Activated CD4-positive, alpha-beta memory T cell treated with anti-CD3 and anti-CD28 coated beads, Interleukin-2, amount 10 ng/mL, durations not matched to agents 7 days and 5 days (primary cell): ENCODE measurements at regions not wholly inside any gene's neighbourhood (a gene's known extent, or its start where the extent isn't known, plus 50 kb on each side); places are given as distances from the start of the nearest gene placed in this dataset.

Source experiments
- CTCF ChIA-PET: fragments of 350-600 bp; sonication (Branson Sonifier 250); formaldehyde crosslinking; loops from one replicate; lab custom pipeline; 2021; ENCODE audit warnings: antibody characterized with exemption, inconsistent platforms; lab: Charles Lee
- POLR2A ChIA-PET: fragments of 350-600 bp; sonication (Branson Sonifier 250); formaldehyde crosslinking; loops from one replicate; lab custom pipeline; 2021; ENCODE audit warnings: antibody characterized with exemption; lab: Charles Lee
- DNase-seq: peaks from one replicate; pipeline ENCODE4 v3.0.0-alpha.2; 2020
- H3K27ac Mint-ChIP-seq: one replicate; pipeline ENCODE4 v1.8.0; 2021; ENCODE audit warnings: mild to moderate bottlenecking, mixed read lengths
- H3K27me3 Mint-ChIP-seq: one replicate; pipeline ENCODE4 v1.8.0; 2021; ENCODE audit warnings: mixed read lengths
- H3K36me3 Mint-ChIP-seq: one replicate; pipeline ENCODE4 v1.8.0; 2021; ENCODE audit warnings: low read depth, mixed read lengths
- H3K4me1 Mint-ChIP-seq: one replicate; pipeline ENCODE4 v1.8.0; 2021; ENCODE audit warnings: mixed read lengths
- H3K4me3 Mint-ChIP-seq: one replicate; pipeline ENCODE4 v1.8.0; 2021; ENCODE audit warnings: mild to moderate bottlenecking, mixed read lengths
- H3K9me3 Mint-ChIP-seq: one replicate; pipeline ENCODE4 v1.8.0; 2021; ENCODE audit warnings: mixed read lengths

GRCh38 chr3:144314946-144315345 is 343.3 kb downstream of the DIPK2A start:
- POLR2A ChIA-PET: no interaction called here
- Mint-ChIP-seq H3K4me3 (no peak overlapping the region), H3K27me3 (no peaks in the 10 kb centered on the region), H3K36me3 (no peaks in the 10 kb centered on the region), H3K4me1 (no peaks in the 10 kb centered on the region), H3K27ac (no peak overlapping the region), H3K9me3 (no peaks in the 10 kb centered on the region)
- CTCF ChIA-PET: interaction anchor here (1.0 kb wide), 1 partner anchor 28 kb away, joined by 3 read pairs; no protein-coding TSS in a partner anchor
- no peak for DNase-seq

GRCh38 chr3:144317961-144318360 is 346.3 kb downstream of the DIPK2A start:
- Mint-ChIP-seq H3K4me1 (no peaks in the 10 kb centered on the region), H3K27me3 (no peaks in the 10 kb centered on the region), H3K36me3 (no peaks in the 10 kb centered on the region), H3K4me3 (no peak overlapping the region), H3K9me3 (peaks cover 3% of the 10 kb centered on the region), H3K27ac (no peak overlapping the region)
- DNase-seq: no peak
- CTCF ChIA-PET: no interaction called here
- POLR2A ChIA-PET: no interaction called here

- ChIA-PET CTCF (no interaction called here), POLR2A (no interaction called here)
- no peaks in the 10 kb centered on the region for H3K27me3 Mint-ChIP-seq
- H3K27ac Mint-ChIP-seq: no peak overlapping the region
- H3K4me1 Mint-ChIP-seq: no peaks in the 10 kb centered on the region
- peaks cover 9% of the 10 kb centered on the region for H3K9me3 Mint-ChIP-seq
- no peaks in the 10 kb centered on the region for H3K36me3 Mint-ChIP-seq
- no peak for DNase-seq
- H3K4me3 Mint-ChIP-seq: no peak overlapping the region
Measured at GRCh38 chr3:144324076-144324475, 352.5 kb downstream of the DIPK2A start.

- no peak for DNase-seq
- Mint-ChIP-seq H3K27ac (no peak overlapping the region), H3K27me3 (no peaks in the 10 kb centered on the region), H3K9me3 (peaks cover 9% of the 10 kb centered on the region), H3K4me3 (no peak overlapping the region), H3K36me3 (no peaks in the 10 kb centered on the region), H3K4me1 (no peaks in the 10 kb centered on the region)
- ChIA-PET CTCF (no interaction called here), POLR2A (no interaction called here)
Measured at GRCh38 chr3:144332868-144333267, 361.2 kb downstream of the DIPK2A start.

GRCh38 chr3:144341471-144341870 is 369.8 kb downstream of the DIPK2A start:
- Mint-ChIP-seq H3K36me3 (no peaks in the 10 kb centered on the region), H3K4me3 (no peak overlapping the region), H3K27me3 (no peaks in the 10 kb centered on the region), H3K9me3 (no peaks in the 10 kb centered on the region), H3K27ac (no peak overlapping the region), H3K4me1 (no peaks in the 10 kb centered on the region)
- ChIA-PET CTCF (no interaction called here), POLR2A (no interaction called here)
- no peak for DNase-seq

- no peak overlapping the region for H3K27ac Mint-ChIP-seq
- no peak for DNase-seq
- no peak overlapping the region for H3K4me3 Mint-ChIP-seq
- ChIA-PET CTCF (interaction anchor here (1.1 kb wide), 1 partner anchor 28 kb away, joined by 3 read pairs; no protein-coding TSS in a partner anchor), POLR2A (no interaction called here)
- H3K27me3 Mint-ChIP-seq: no peaks in the 10 kb centered on the region
- H3K9me3 Mint-ChIP-seq: no peaks in the 10 kb centered on the region
- no peaks in the 10 kb centered on the region for H3K4me1 Mint-ChIP-seq
- H3K36me3 Mint-ChIP-seq: no peaks in the 10 kb centered on the region
Measured at GRCh38 chr3:144343343-144343742, 371.7 kb downstream of the DIPK2A start.

GRCh38 chr3:144343777-144344176 is 372.2 kb downstream of the DIPK2A start:
- H3K27ac Mint-ChIP-seq: no peak overlapping the region
- H3K4me3 Mint-ChIP-seq: no peak overlapping the region
- ChIA-PET CTCF (interaction anchor here (1.1 kb wide), 1 partner anchor 28 kb away, joined by 3 read pairs; no protein-coding TSS in a partner anchor), POLR2A (no interaction called here)
- no peaks in the 10 kb centered on the region for H3K27me3 Mint-ChIP-seq
- no peaks in the 10 kb centered on the region for H3K4me1 Mint-ChIP-seq
- no peaks in the 10 kb centered on the region for H3K36me3 Mint-ChIP-seq
- DNase-seq: no peak
- H3K9me3 Mint-ChIP-seq: no peaks in the 10 kb centered on the region

GRCh38 chr3:144344925-144345548 is 373.4 kb downstream of the DIPK2A start:
- no peak overlapping the region for H3K4me3 Mint-ChIP-seq

GRCh38 chr3:144350125-144350524 is 378.5 kb downstream of the DIPK2A start:
- no peak for DNase-seq
- no peaks in the 10 kb centered on the region for H3K36me3 Mint-ChIP-seq
- no peak overlapping the region for H3K4me3 Mint-ChIP-seq
- H3K27me3 Mint-ChIP-seq: no peaks in the 10 kb centered on the region
- no peaks in the 10 kb centered on the region for H3K4me1 Mint-ChIP-seq
- no peak overlapping the region for H3K27ac Mint-ChIP-seq
- H3K9me3 Mint-ChIP-seq: no peaks in the 10 kb centered on the region
- ChIA-PET POLR2A (no interaction called here), CTCF (no interaction called here)

More at GRCh38 chr3:144344925-144345548, 373.4 kb downstream of the DIPK2A start:
- ChIA-PET POLR2A (no interaction called here), CTCF (no interaction called here)
- Mint-ChIP-seq H3K27ac (no peak overlapping the region), H3K4me1 (no peaks in the 10 kb centered on the region), H3K27me3 (no peaks in the 10 kb centered on the region), H3K36me3 (no peaks in the 10 kb centered on the region), H3K9me3 (no peaks in the 10 kb centered on the region)
- no peak for DNase-seq

- no peaks in the 10 kb centered on the region for H3K4me1 Mint-ChIP-seq
- DNase-seq: no peak
- H3K4me3 Mint-ChIP-seq: no peak overlapping the region
- H3K9me3 Mint-ChIP-seq: no peaks in the 10 kb centered on the region
- H3K27ac Mint-ChIP-seq: no peak overlapping the region
- no peaks in the 10 kb centered on the region for H3K36me3 Mint-ChIP-seq
- ChIA-PET POLR2A (no interaction called here), CTCF (no interaction called here)
- H3K27me3 Mint-ChIP-seq: no peaks in the 10 kb centered on the region
Measured at GRCh38 chr3:144351011-144351410, 379.4 kb downstream of the DIPK2A start.

GRCh38 chr3:144351773-144352365 is 380.2 kb downstream of the DIPK2A start:
- H3K4me1 Mint-ChIP-seq: no peaks in the 10 kb centered on the region
- POLR2A ChIA-PET: no interaction called here
- CTCF ChIA-PET: no interaction called here

GRCh38 chr3:144358191-144358590 is 386.6 kb downstream of the DIPK2A start:
- ChIA-PET POLR2A (no interaction called here), CTCF (no interaction called here)
- no peak for DNase-seq
- Mint-ChIP-seq H3K9me3 (no peaks in the 10 kb centered on the region), H3K27ac (no peak overlapping the region), H3K4me3 (no peak overlapping the region), H3K4me1 (no peaks in the 10 kb centered on the region), H3K36me3 (no peaks in the 10 kb centered on the region), H3K27me3 (no peaks in the 10 kb centered on the region)

More at GRCh38 chr3:144351773-144352365, 380.2 kb downstream of the DIPK2A start:
- no peak for DNase-seq
- no peak overlapping the region for H3K27ac Mint-ChIP-seq
- no peak overlapping the region for H3K4me3 Mint-ChIP-seq
- no peaks in the 10 kb centered on the region for H3K36me3 Mint-ChIP-seq
- H3K9me3 Mint-ChIP-seq: no peaks in the 10 kb centered on the region
- no peaks in the 10 kb centered on the region for H3K27me3 Mint-ChIP-seq

- H3K9me3 Mint-ChIP-seq: peaks cover 2% of the 10 kb centered on the region
- H3K4me1 Mint-ChIP-seq: no peaks in the 10 kb centered on the region
- no peak overlapping the region for H3K27ac Mint-ChIP-seq
- ChIA-PET CTCF (no interaction called here), POLR2A (no interaction called here)
- no peak overlapping the region for H3K4me3 Mint-ChIP-seq
- H3K27me3 Mint-ChIP-seq: no peaks in the 10 kb centered on the region
- H3K36me3 Mint-ChIP-seq: no peaks in the 10 kb centered on the region
- no peak for DNase-seq
Measured at GRCh38 chr3:144361002-144361401, 389.4 kb downstream of the DIPK2A start.

GRCh38 chr3:144362126-144362525 is 390.5 kb downstream of the DIPK2A start:
- Mint-ChIP-seq H3K9me3 (peaks cover 7% of the 10 kb centered on the region), H3K4me3 (no peak overlapping the region), H3K4me1 (no peaks in the 10 kb centered on the region), H3K27me3 (no peaks in the 10 kb centered on the region), H3K36me3 (no peaks in the 10 kb centered on the region), H3K27ac (no peak overlapping the region)
- ChIA-PET POLR2A (no interaction called here), CTCF (no interaction called here)
- DNase-seq: no peak
